T-helper 2 cell (primary cell): ENCODE measurements at regions not wholly inside any gene's neighbourhood (a gene's known extent, or its start where the extent isn't known, plus 50 kb on each side); places are given as distances from the start of the nearest gene placed in this dataset.
"Not testable (repeated sequence)": the region's sequence is repeated elsewhere in the genome, so short reads cannot be mapped to it uniquely, and the experiment has no call there.

Experiments used
- DNase-seq, 5 experiments: peaks; one replicate each; pipeline versions ENCODE4 v3.0.0 to v3.0.0-alpha.2; 2012 to 2022

- DNase-seq = no peak
Measured at GRCh38 chr20:33908336-33908735, 85.4 kb upstream of the RALY start.

- no peak for DNase-seq
Measured at GRCh38 chr20:33908868-33909267, 84.8 kb upstream of the RALY start.

- no peak for DNase-seq
Measured at GRCh38 chr20:33909331-33909921, 84.3 kb upstream of the RALY start.

- no peak for DNase-seq
Measured at GRCh38 chr20:33910056-33910455, 83.7 kb upstream of the RALY start.

GRCh38 chr20:33910529-33911327 lies 83.0 kb upstream of the RALY start:
- no peak for DNase-seq

- DNase-seq = peak in 1 of 5 experiments; percentile 62
Measured at GRCh38 chr20:33914919-33915318, 78.8 kb upstream of the RALY start.

- peak; percentile 26 to 41 (median 36) for DNase-seq
Measured at GRCh38 chr20:33915726-33916331, 77.9 kb upstream of the RALY start.

- DNase-seq = no peak
Measured at GRCh38 chr20:33916768-33917167, 76.9 kb upstream of the RALY start.

- DNase-seq = peak in 1 of 5 experiments; percentile 34
Measured at GRCh38 chr20:33917831-33918525, 75.7 kb upstream of the RALY start.

- DNase-seq = no peak
Measured at GRCh38 chr20:33918662-33919061, 75.0 kb upstream of the RALY start.

- no peak for DNase-seq
Measured at GRCh38 chr20:33919653-33920052, 74.1 kb upstream of the RALY start.

- DNase-seq = no peak
Measured at GRCh38 chr20:33922224-33922623, 71.5 kb upstream of the RALY start.

- DNase-seq = no peak
Measured at GRCh38 chr20:33923740-33924139, 70.0 kb upstream of the RALY start.

- DNase-seq = no peak
Measured at GRCh38 chr20:33925867-33926266, 67.8 kb upstream of the RALY start.

GRCh38 chr20:33926425-33926824 lies 67.3 kb upstream of the RALY start:
- DNase-seq = no peak

GRCh38 chr20:33927724-33928123 lies 66.0 kb upstream of the RALY start:
- no peak for DNase-seq

- no peak for DNase-seq
Measured at GRCh38 chr20:33929917-33930316, 63.8 kb upstream of the RALY start.

- peak in 4 of 5 experiments; percentile 7 to 62 (median 21) for DNase-seq
Measured at GRCh38 chr20:33933469-33933909, 60.2 kb upstream of the RALY start.

- DNase-seq = no peak
Measured at GRCh38 chr20:33936656-33937055, 57.1 kb upstream of the RALY start.

GRCh38 chr20:33939031-33939430 lies 54.7 kb upstream of the RALY start:
- DNase-seq = not testable (repeated sequence)

GRCh38 chr20:33940666-33941065 lies 53.0 kb upstream of the RALY start:
- no peak for DNase-seq
